ENCODE measurements at regions not wholly inside any gene's neighbourhood (a gene's known extent, or its start where the extent isn't known, plus 50 kb on each side); places are given as distances from the start of the nearest gene placed in this dataset.

DNA sequence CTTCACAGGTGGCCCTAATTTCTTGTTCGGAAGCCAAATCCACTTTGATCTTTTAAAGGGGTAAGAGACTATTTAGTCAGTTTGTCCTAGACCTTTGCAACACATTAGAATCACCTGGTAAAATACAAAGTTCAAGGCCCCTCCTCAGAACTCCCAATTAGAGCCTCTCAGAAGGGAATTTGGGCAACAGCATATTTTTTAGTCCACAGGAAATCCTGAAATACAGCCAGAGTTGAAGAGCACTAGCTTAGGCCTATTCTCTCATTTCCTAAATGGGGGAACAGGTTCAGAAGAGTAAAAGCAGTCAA, 151.3 kb upstream of the FSCB start:
- TF ChIP-seq POLR2A (IDR thresholded peaks at IDR 0.05; ENCODE audit: low read depth, low read length) (no peak), POLR2AphosphoS5 (IDR thresholded peaks at IDR 0.05; ENCODE audit: low read depth, low read length) (no peak), TAF1 (IDR thresholded peaks at IDR 0.05; ENCODE audit: borderline replicate concordance, low read depth, low read length) (no peak)
